ENCODE measurements at regions not wholly inside any gene's neighbourhood (a gene's known extent, or its start where the extent isn't known, plus 50 kb on each side); places are given as distances from the start of the nearest gene placed in this dataset.
A peak's percentile ranks its signal among the peaks of the same experiment; 100 is the strongest.
"Not testable (repeated sequence)": the region's sequence is repeated elsewhere in the genome, so short reads cannot be mapped to it uniquely, and the experiment has no call there.

- DNase-seq: no peak
Observed at GRCh38 chr13:30520571-30520970, 54.8 kb upstream of the HMGB1 start.

- no peak for DNase-seq
Observed at GRCh38 chr13:30523211-30523610, 57.5 kb upstream of the HMGB1 start.

- DNase-seq: not testable (repeated sequence)
Observed at GRCh38 chr13:30523817-30524216, 58.1 kb upstream of the HMGB1 start.

GRCh38 chr13:30525212-30525611 lies 59.5 kb upstream of the HMGB1 start:
- DNase-seq: not testable (repeated sequence)

GRCh38 chr13:30526612-30527495 lies 61.1 kb upstream of the HMGB1 start:
- no peak for DNase-seq

- DNase-seq: no peak
Observed at GRCh38 chr13:30529085-30529834, 63.5 kb upstream of the HMGB1 start.

- DNase-seq: no peak
Observed at GRCh38 chr13:30535046-30535445, 69.3 kb upstream of the HMGB1 start.

GRCh38 chr13:30545320-30545719 lies 72.4 kb upstream of the USPL1 start:
- no peak for DNase-seq

- DNase-seq: peak; percentile 2
Observed at GRCh38 chr13:30548046-30548445, 69.7 kb upstream of the USPL1 start.

GRCh38 chr13:30551189-30551588 lies 66.5 kb upstream of the USPL1 start:
- peak; percentile 14 for DNase-seq

- DNase-seq: no peak
Observed at GRCh38 chr13:30552567-30552966, 65.2 kb upstream of the USPL1 start.

GRCh38 chr13:30559274-30559673 lies 58.4 kb upstream of the USPL1 start:
- no peak for DNase-seq

GRCh38 chr13:30560212-30560611 lies 57.5 kb upstream of the USPL1 start:
- no peak for DNase-seq

GRCh38 chr13:30561511-30561910 lies 56.2 kb upstream of the USPL1 start:
- DNase-seq: no peak

GRCh38 chr13:30564489-30564888 lies 53.2 kb upstream of the USPL1 start:
- no peak for DNase-seq

GRCh38 chr13:30565658-30566057 lies 52.1 kb upstream of the USPL1 start:
- DNase-seq: no peak

- no peak for DNase-seq
Observed at GRCh38 chr13:30567072-30567471, 50.6 kb upstream of the USPL1 start.

Data from CD4-positive, alpha-beta T cell treated with Interferon gamma for 1 hour (primary cell).